Caco-2 (cell line): ENCODE measurements at regions not wholly inside any gene's neighbourhood (a gene's known extent, or its start where the extent isn't known, plus 50 kb on each side); places are given as distances from the start of the nearest gene placed in this dataset.

Experiments
- BruUV-seq: library from RNA; stranded (reverse); fragments of 400-500 nt; replicated peaks from 2 replicates; lab custom pipeline; 2021; lab: Mats Ljungman, UMichigan
- CTCF ChIA-PET: fragments of 300-600 bp; sonication (Branson Sonifier 250); formaldehyde crosslinking; loops from one replicate; lab custom pipeline; 2022; ENCODE audit warnings: antibody characterized with exemption; lab: Charles Lee
- POLR2A ChIA-PET: fragments of 300-600 bp; sonication (Branson Sonifier 250); formaldehyde crosslinking; loops from one replicate; lab custom pipeline; 2022; ENCODE audit warnings: antibody characterized with exemption; lab: Charles Lee
- DNase-seq, 2 experiments: peaks; one replicate each; pipeline versions ENCODE4 v3.0.0 to v3.0.0-alpha.2; 2020 to 2022
- H3K27me3 ChIP-seq: replicated peaks from 2 replicates; pipeline ENCODE4 v1.6.0; 2011; ENCODE audit warnings: low read length; ENCODE audit not compliant: control insufficient read depth, insufficient read depth
- H3K36me3 ChIP-seq: 2 replicates; pipeline ENCODE4 v1.5.1; 2011; ENCODE audit warnings: low read length; ENCODE audit not compliant: control insufficient read depth, insufficient read depth
- H3K4me1 ChIP-seq: fragments of 250-450 bp; sonication (Bioruptor Pico); 2 replicates; pipeline ENCODE4 v1.5.1; 2020; ENCODE audit warnings: mild to moderate bottlenecking
- H3K4me3 ChIP-seq: 2 replicates; pipeline ENCODE4 v1.5.1; 2011; ENCODE audit warnings: low read depth, mild to moderate bottlenecking, control low read depth, low read length
- H3K9me3 ChIP-seq: fragments of 250-450 bp; sonication (Bioruptor Pico); 2 replicates; pipeline ENCODE4 v1.5.1; 2020; ENCODE audit warnings: mild to moderate bottlenecking, moderate library complexity
- H3K27ac Mint-ChIP-seq: one replicate; pipeline ENCODE4 v1.8.0; 2022; ENCODE audit warnings: mixed read lengths; ENCODE audit not compliant: unreplicated experiment
- H3K27me3 Mint-ChIP-seq: one replicate; pipeline ENCODE4 v1.8.0; 2022; ENCODE audit warnings: mixed read lengths; ENCODE audit not compliant: insufficient read depth, unreplicated experiment
- H3K36me3 Mint-ChIP-seq: one replicate; pipeline ENCODE4 v1.8.0; 2022; ENCODE audit warnings: mild to moderate bottlenecking, mixed read lengths; ENCODE audit not compliant: insufficient read depth, unreplicated experiment
- H3K4me1 Mint-ChIP-seq: one replicate; pipeline ENCODE4 v1.8.0; 2022; ENCODE audit warnings: low read depth, mixed read lengths; ENCODE audit not compliant: unreplicated experiment
- H3K4me3 Mint-ChIP-seq: one replicate; pipeline ENCODE4 v1.8.0; 2022; ENCODE audit warnings: mild to moderate bottlenecking, moderate library complexity, mixed read lengths; ENCODE audit not compliant: unreplicated experiment
- H3K9me3 Mint-ChIP-seq: one replicate; pipeline ENCODE4 v1.8.0; 2022; ENCODE audit warnings: mixed read lengths; ENCODE audit not compliant: unreplicated experiment
- CTCF ChIP-seq, 2 experiments: fragments of 200-600 bp in 1 of 2; IDR thresholded peaks; 1 replicate in 1 of 2; 2 replicates in 1 of 2; pipeline versions ENCODE4 v1.5.1 to v1.8.0; 2011 to 2022; ENCODE audit warnings: antibody characterized with exemption in 1 of 2, control low read depth in 1 of 2, inconsistent platforms in 1 of 2, low read depth in 1 of 2, low read length in 1 of 2, mild to moderate bottlenecking in 1 of 2, moderate library complexity in 1 of 2; ENCODE audit not compliant: insufficient read depth in 1 of 2, severe bottlenecking in 1 of 2, unreplicated experiment in 1 of 2
- intact Hi-C: fragments of 100-400 bp; cut with micrococcal nuclease; formaldehyde crosslinking; loops from one replicate; pipeline ENCODE4 v1.10.0; 2022; ENCODE audit not compliant: unreplicated experiment

DNA sequence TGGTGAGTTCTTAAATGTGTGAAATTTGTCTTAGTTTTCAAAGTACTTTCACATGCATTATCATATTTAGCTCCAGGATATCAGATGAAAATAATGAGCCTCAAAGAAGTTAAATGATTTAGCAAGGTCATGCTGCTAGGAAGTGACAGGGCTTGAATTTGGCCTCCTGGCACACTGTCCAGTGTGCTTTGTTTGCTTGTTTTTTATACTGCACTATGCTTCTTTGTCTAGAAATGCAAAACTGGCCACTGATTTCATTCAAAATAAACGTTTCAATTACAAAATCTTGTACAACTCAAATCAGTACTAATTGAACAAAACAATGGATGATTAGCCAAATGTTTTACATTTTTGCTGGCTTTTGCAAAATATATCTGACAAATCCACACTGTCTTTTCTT is 583.3 kb upstream of the CBLB start:
- DNase-seq: no peak
- intact Hi-C loops: no loop called here
- POLR2A ChIA-PET: no interaction called here
- H3K4me3 Mint-ChIP-seq: no peak overlapping the region
- TF ChIP-seq CTCF (IDR thresholded peaks at IDR 0.05; ENCODE audit: insufficient read depth in 1 of 2, low read depth in 1 of 2, low read length in 1 of 2, severe bottlenecking in 1 of 2, unreplicated experiment in 1 of 2): no peak
- no peaks in the 10 kb centered on the region for H3K27me3 ChIP-seq
- H3K36me3 ChIP-seq: no peaks in the 10 kb centered on the region
- H3K27ac Mint-ChIP-seq: no peak overlapping the region
- H3K27me3 Mint-ChIP-seq: no peaks in the 10 kb centered on the region
- no TSS peak for BruUV-seq
- peaks cover 10% of the 10 kb centered on the region for H3K9me3 Mint-ChIP-seq
- CTCF ChIA-PET: no interaction called here
- H3K9me3 ChIP-seq: no peaks in the 10 kb centered on the region
- no peaks in the 10 kb centered on the region for H3K36me3 Mint-ChIP-seq
- no peaks in the 10 kb centered on the region for H3K4me1 Mint-ChIP-seq
- H3K4me3 ChIP-seq: no peak overlapping the region
- no peaks in the 10 kb centered on the region for H3K4me1 ChIP-seq

GRCh38 chr3:106454497-106454896 is 585.7 kb upstream of the CBLB start:
- intact Hi-C loops: no loop called here
- no TSS peak for BruUV-seq
- H3K4me1 ChIP-seq: no peaks in the 10 kb centered on the region
- no peaks in the 10 kb centered on the region for H3K27me3 Mint-ChIP-seq
- no peak for DNase-seq
- H3K27me3 ChIP-seq: no peaks in the 10 kb centered on the region
- no peak overlapping the region for H3K4me3 Mint-ChIP-seq
- no peak overlapping the region for H3K27ac Mint-ChIP-seq
- no peak overlapping the region for H3K4me3 ChIP-seq
- POLR2A ChIA-PET: no interaction called here
- H3K9me3 ChIP-seq: no peaks in the 10 kb centered on the region
- no peak for TF ChIP-seq CTCF (IDR thresholded peaks at IDR 0.05; ENCODE audit: insufficient read depth in 1 of 2, low read depth in 1 of 2, low read length in 1 of 2, severe bottlenecking in 1 of 2, unreplicated experiment in 1 of 2)
- H3K36me3 Mint-ChIP-seq: no peaks in the 10 kb centered on the region
- CTCF ChIA-PET: no interaction called here
- no peaks in the 10 kb centered on the region for H3K9me3 Mint-ChIP-seq
- H3K4me1 Mint-ChIP-seq: no peaks in the 10 kb centered on the region
- no peaks in the 10 kb centered on the region for H3K36me3 ChIP-seq

DNA sequence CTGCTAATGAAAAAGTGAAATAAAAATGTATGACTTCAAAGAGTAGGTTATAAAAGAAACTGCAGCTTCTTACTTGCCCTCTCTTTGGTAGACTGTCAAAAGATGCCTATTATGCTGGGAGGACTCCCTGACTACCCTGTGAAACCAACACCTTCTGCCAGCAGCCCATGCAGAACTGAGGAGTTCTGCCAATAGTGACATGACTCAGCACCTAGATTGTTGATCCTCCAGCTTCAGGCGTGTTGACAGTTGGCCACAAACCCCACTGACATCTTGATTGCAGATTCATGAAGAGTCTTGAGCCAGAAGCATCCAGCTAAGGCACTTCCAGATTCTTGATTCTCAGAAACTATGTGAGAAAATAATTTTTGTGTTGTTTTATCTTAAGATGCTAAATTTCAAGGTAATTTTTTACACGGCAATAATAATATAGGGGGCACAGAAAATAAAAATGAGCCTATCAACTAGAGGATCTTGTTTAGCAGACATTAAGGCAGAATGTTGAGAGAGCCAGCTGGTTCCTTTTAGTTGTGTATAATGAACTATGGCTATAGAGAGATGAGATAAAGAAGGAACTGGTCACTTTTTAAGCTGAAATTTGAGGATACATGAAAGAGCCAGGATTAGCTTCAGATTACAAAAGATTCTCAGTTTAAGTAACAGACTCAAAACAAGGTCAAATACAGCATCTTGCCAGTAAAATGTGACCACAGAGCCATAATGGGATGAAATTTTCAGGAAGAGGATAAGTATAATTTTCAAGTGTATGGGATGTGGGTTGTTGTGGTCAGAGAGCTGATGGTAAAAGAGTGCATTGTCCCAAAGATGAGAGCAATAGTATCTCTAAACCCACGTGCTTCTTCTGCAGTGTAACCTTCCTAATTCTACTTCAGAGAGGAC is 588.7 kb upstream of the CBLB start:
- no peak overlapping the region for H3K4me3 ChIP-seq
- POLR2A ChIA-PET: no interaction called here
- H3K36me3 ChIP-seq: no peaks in the 10 kb centered on the region
- intact Hi-C loops: no loop called here
- H3K27me3 ChIP-seq: no peaks in the 10 kb centered on the region
- Mint-ChIP-seq H3K27me3 (peaks cover 2% of the 10 kb centered on the region), H3K9me3 (peaks cover 10% of the 10 kb centered on the region), H3K36me3 (no peaks in the 10 kb centered on the region), H3K4me3 (no peak overlapping the region), H3K4me1 (no peaks in the 10 kb centered on the region), H3K27ac (no peak overlapping the region)
- no peaks in the 10 kb centered on the region for H3K9me3 ChIP-seq
- no peak for TF ChIP-seq CTCF (IDR thresholded peaks at IDR 0.05; ENCODE audit: insufficient read depth in 1 of 2, low read depth in 1 of 2, low read length in 1 of 2, severe bottlenecking in 1 of 2, unreplicated experiment in 1 of 2)
- CTCF ChIA-PET: no interaction called here
- BruUV-seq: no TSS peak
- no peak for DNase-seq
- no peaks in the 10 kb centered on the region for H3K4me1 ChIP-seq
